HEK293 (cell line): ENCODE measurements at regions not wholly inside any gene's neighbourhood (a gene's known extent, or its start where the extent isn't known, plus 50 kb on each side); places are given as distances from the start of the nearest gene placed in this dataset.
A peak's percentile ranks its signal among the peaks of the same experiment; 100 is the strongest.

Source experiments
- CTCF ChIA-PET: fragments of 350-600 bp; formaldehyde crosslinking; extraction: SDS; loops from one replicate; lab custom pipeline; 2021; ENCODE audit warnings: antibody characterized with exemption; lab: Yijun Ruan, JAX
- POLR2A ChIA-PET: fragments of 300-600 bp; formaldehyde crosslinking; extraction: SDS; loops from one replicate; lab custom pipeline; 2020; ENCODE audit warnings: antibody characterized with exemption, inconsistent platforms; lab: Yijun Ruan, JAX
- H3K27ac ChIP-seq: fragments of 200-500 bp; sonication (Bioruptor generic); 2 replicates; pipeline ENCODE4 v1.5.1; 2014; ENCODE audit warnings: low read depth, low read length, control low read depth, inconsistent platforms; ENCODE audit errors: extremely low read depth
- H3K36me3 ChIP-seq, 2 experiments: fragments of 200-500 bp in 1 of 2; sonication (Bioruptor generic) in 1 of 2; 1 replicate in 1 of 2; 2 replicates in 1 of 2; pipeline ENCODE4 v1.5.1; 2014 to 2017; ENCODE audit warnings: inconsistent platforms in 2 of 2, low read length in 2 of 2; ENCODE audit not compliant: control insufficient read depth in 2 of 2, insufficient read depth in 1 of 2
- H3K4me1 ChIP-seq: fragments of 200-500 bp; sonication (Bioruptor generic); 2 replicates; pipeline ENCODE4 v1.5.1; 2014; ENCODE audit warnings: mild to moderate bottlenecking, low read length, inconsistent platforms; ENCODE audit not compliant: control insufficient read depth, insufficient read depth
- H3K4me3 ChIP-seq: 2 replicates; pipeline ENCODE4 v1.5.1; 2011; ENCODE audit warnings: low read depth, mild to moderate bottlenecking, control low read depth, low read length, moderate library complexity
- H3K9me3 ChIP-seq: fragments of 200-500 bp; sonication (Bioruptor generic); 2 replicates; pipeline ENCODE4 v1.5.1; 2014; ENCODE audit warnings: low read depth, low read length, inconsistent platforms; ENCODE audit not compliant: control insufficient read depth, insufficient read depth
- GLIS1 ChIP-seq: fragments of 450-650 bp; formaldehyde crosslinking; IDR thresholded peaks from 2 replicates; pipeline ENCODE4 v1.5.1; 2016; ENCODE audit warnings: missing biosample characterization, missing genetic modification characterization
- KLF1 ChIP-seq: fragments of 450-650 bp; formaldehyde crosslinking; IDR thresholded peaks from 2 replicates; pipeline ENCODE4 v1.5.1; 2016; ENCODE audit warnings: missing biosample characterization, missing genetic modification characterization
- RBAK ChIP-seq: fragments of 450-650 bp; formaldehyde crosslinking; IDR thresholded peaks from 2 replicates; pipeline ENCODE4 v1.5.1; 2016; ENCODE audit warnings: missing biosample characterization, missing genetic modification characterization
- REPIN1 ChIP-seq: fragments of 450-650 bp; formaldehyde crosslinking; IDR thresholded peaks from 2 replicates; pipeline ENCODE4 v1.5.1; 2017; ENCODE audit warnings: missing biosample characterization, missing genetic modification characterization, low read depth
- ZNF10 ChIP-seq: fragments of 450-650 bp; formaldehyde crosslinking; IDR thresholded peaks from 2 replicates; pipeline ENCODE4 v1.5.1; 2017; ENCODE audit warnings: missing biosample characterization, missing genetic modification characterization
- ZNF133 ChIP-seq: fragments of 450-650 bp; formaldehyde crosslinking; IDR thresholded peaks from 2 replicates; pipeline ENCODE4 v1.5.1; 2016; ENCODE audit warnings: missing biosample characterization, missing genetic modification characterization
- ZNF16 ChIP-seq: fragments of 450-650 bp; formaldehyde crosslinking; IDR thresholded peaks from 2 replicates; pipeline ENCODE4 v1.5.1; 2016; ENCODE audit warnings: low read depth, missing biosample characterization, missing genetic modification characterization
- ZNF350 ChIP-seq: fragments of 450-650 bp; formaldehyde crosslinking; IDR thresholded peaks from 2 replicates; pipeline ENCODE4 v1.5.0; 2017; ENCODE audit warnings: missing biosample characterization, mild to moderate bottlenecking, missing genetic modification characterization
- ZNF48 ChIP-seq: fragments of 450-650 bp; formaldehyde crosslinking; IDR thresholded peaks from 2 replicates; pipeline ENCODE4 v1.5.1; 2016; ENCODE audit warnings: missing biosample characterization, missing genetic modification characterization
- ZNF677 ChIP-seq: fragments of 450-650 bp; IDR thresholded peaks from 2 replicates; pipeline ENCODE4 v1.5.0; 2018; ENCODE audit warnings: missing biosample characterization, mild to moderate bottlenecking, missing genetic modification characterization, moderate library complexity
- ZSCAN30 ChIP-seq: fragments of 450-650 bp; IDR thresholded peaks from 2 replicates; pipeline ENCODE4 v1.5.1; 2018; ENCODE audit warnings: missing biosample characterization, mild to moderate bottlenecking, missing genetic modification characterization, moderate library complexity
- TF ChIP-seq, protein P1 (sequence below): fragments of 450-650 bp; formaldehyde crosslinking; IDR thresholded peaks from 2 replicates; pipeline ENCODE4 v1.5.1; 2016; ENCODE audit warnings: missing biosample characterization, missing genetic modification characterization, low read depth
- TF ChIP-seq, protein P2 (sequence below): fragments of 450-650 bp; formaldehyde crosslinking; IDR thresholded peaks from 2 replicates; pipeline ENCODE4 v1.5.1; 2016; ENCODE audit warnings: missing biosample characterization, missing genetic modification characterization
- TF ChIP-seq, protein P3 (sequence below): fragments of 450-650 bp; formaldehyde crosslinking; IDR thresholded peaks from 2 replicates; pipeline ENCODE4 v1.5.1; 2017; ENCODE audit warnings: missing biosample characterization, missing genetic modification characterization

DNA sequence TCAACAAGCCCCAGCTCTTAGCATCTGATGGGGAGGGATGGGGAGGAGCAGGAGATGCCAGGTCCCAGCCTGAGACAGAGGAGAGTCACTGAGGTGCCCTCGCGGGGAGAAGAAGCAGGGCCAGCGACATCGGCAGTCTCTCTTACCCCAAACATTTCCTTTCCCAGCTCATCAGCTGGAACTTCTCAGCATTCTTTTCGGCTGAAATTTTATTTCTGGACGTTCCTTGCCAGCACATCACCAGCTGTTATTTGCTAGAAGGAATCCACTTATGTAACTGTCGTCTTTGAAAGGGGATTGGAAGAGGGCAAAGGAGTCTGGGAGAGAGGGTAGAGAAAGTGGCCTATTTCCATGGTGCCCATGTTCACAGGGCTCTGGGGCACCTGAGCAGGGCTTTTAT lies 101.0 kb upstream of the SHH start (continued):
- TF ChIP-seq ZNF48 (tag by site-specific recombination) (no peak), ZNF10 (tag by site-specific recombination) (no peak), ZNF350 (tag by site-specific recombination) (no peak)
- TF ChIP-seq, protein P1, sequence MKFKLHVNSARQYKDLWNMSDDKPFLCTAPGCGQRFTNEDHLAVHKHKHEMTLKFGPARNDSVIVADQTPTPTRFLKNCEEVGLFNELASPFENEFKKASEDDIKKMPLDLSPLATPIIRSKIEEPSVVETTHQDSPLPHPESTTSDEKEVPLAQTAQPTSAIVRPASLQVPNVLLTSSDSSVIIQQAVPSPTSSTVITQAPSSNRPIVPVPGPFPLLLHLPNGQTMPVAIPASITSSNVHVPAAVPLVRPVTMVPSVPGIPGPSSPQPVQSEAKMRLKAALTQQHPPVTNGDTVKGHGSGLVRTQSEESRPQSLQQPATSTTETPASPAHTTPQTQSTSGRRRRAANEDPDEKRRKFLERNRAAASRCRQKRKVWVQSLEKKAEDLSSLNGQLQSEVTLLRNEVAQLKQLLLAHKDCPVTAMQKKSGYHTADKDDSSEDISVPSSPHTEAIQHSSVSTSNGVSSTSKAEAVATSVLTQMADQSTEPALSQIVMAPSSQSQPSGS (tag by site-specific recombination) = no peak

DNA sequence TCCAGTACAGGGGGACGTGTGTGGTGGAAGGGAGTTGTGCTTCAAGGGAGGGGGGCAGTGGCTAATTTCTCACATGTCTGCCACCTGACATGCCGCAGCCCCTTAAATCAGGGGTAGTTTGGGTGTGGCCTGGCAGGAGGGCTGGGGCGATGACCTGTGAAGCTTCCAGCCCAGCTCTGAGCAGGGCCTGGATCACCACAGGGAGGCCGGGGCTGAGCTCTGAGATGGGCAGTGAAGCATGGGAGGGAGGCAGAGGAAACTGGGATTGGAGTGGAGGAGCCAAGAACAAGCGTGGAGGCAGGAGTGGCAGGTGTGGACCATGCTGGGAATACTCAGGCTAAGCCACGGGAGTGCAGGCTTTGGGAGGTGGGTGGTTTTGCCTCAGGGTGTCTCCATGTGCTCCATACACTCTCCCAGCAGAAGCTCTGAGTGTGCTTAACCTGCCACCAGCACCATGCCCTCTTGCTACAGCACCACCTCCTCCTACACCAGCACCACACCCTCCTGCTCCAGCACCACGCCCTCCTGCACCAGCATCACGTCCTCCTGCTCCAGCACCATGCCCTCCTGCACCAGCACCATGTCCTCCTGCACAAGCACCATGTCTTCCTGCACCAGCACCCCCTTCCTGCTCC lies 99.3 kb upstream of the SHH start:
- Histone ChIP-seq H3K36me3 (no peaks in the 10 kb centered on the region), H3K9me3 (no peaks in the 10 kb centered on the region), H3K4me1 (no peaks in the 10 kb centered on the region), H3K4me3 (no peak overlapping the region), H3K27ac (no peak overlapping the region)
- ChIA-PET POLR2A (no interaction called here), CTCF (interaction anchor here (0.8 kb wide), 1 partner anchor 14 kb away, joined by 3 read pairs; no protein-coding TSS in a partner anchor)
- TF ChIP-seq REPIN1 (no peak), KLF1 (tag by site-specific recombination) (peak; percentile 84)

DNA sequence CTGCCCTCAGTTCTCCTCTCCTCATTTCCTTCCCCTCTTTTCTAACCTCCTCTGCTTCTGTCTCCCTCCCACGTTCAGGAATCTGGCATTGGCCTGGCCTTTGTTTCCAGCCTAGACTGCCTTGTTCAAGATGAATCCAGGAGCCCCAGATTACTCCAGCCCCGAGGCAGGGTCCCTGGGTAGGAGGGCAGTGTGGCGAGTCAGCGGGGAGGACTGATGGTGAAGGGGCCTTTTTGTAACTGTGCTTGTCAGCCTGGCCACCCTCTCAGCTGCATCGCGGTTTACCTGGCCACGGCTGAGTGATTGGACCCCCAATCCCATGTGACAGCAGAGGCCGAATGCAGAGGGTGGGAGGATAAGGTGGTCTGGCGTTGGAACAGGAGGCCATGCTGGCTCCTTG lies 96.1 kb upstream of the SHH start:
- TF ChIP-seq ZNF133 (no peak), ZNF677 (tag by site-specific recombination) (no peak), ZSCAN30 (no peak), RBAK (no peak), GLIS1 (no peak), ZNF16 (tag by site-specific recombination) (no peak)
- TF ChIP-seq, protein P2, sequence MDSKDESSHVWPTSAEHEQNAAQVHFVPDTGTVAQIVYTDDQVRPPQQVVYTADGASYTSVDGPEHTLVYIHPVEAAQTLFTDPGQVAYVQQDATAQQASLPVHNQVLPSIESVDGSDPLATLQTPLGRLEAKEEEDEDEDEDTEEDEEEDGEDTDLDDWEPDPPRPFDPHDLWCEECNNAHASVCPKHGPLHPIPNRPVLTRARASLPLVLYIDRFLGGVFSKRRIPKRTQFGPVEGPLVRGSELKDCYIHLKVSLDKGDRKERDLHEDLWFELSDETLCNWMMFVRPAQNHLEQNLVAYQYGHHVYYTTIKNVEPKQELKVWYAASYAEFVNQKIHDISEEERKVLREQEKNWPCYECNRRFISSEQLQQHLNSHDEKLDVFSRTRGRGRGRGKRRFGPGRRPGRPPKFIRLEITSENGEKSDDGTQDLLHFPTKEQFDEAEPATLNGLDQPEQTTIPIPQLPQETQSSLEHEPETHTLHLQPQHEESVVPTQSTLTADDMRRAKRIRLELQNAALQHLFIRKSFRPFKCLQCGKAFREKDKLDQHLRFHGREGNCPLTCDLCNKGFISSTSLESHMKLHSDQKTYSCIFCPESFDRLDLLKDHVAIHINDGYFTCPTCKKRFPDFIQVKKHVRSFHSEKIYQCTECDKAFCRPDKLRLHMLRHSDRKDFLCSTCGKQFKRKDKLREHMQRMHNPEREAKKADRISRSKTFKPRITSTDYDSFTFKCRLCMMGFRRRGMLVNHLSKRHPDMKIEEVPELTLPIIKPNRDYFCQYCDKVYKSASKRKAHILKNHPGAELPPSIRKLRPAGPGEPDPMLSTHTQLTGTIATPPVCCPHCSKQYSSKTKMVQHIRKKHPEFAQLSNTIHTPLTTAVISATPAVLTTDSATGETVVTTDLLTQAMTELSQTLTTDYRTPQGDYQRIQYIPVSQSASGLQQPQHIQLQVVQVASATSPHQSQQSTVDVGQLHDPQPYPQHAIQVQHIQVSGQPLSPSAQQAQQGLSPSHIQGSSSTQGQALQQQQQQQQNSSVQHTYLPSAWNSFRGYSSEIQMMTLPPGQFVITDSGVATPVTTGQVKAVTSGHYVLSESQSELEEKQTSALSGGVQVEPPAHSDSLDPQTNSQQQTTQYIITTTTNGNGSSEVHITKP = no peak
- TF ChIP-seq, protein P3, sequence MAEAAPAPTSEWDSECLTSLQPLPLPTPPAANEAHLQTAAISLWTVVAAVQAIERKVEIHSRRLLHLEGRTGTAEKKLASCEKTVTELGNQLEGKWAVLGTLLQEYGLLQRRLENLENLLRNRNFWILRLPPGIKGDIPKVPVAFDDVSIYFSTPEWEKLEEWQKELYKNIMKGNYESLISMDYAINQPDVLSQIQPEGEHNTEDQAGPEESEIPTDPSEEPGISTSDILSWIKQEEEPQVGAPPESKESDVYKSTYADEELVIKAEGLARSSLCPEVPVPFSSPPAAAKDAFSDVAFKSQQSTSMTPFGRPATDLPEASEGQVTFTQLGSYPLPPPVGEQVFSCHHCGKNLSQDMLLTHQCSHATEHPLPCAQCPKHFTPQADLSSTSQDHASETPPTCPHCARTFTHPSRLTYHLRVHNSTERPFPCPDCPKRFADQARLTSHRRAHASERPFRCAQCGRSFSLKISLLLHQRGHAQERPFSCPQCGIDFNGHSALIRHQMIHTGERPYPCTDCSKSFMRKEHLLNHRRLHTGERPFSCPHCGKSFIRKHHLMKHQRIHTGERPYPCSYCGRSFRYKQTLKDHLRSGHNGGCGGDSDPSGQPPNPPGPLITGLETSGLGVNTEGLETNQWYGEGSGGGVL (tag by site-specific recombination) = no peak
- TF ChIP-seq, all 188 proteins: peak for 0
- POLR2A ChIA-PET = no interaction called here
- H3K4me3 ChIP-seq = no peak overlapping the region
- CTCF ChIA-PET = interaction anchor here (0.6 kb wide), 1 partner anchor 24 kb away, joined by 3 read pairs; no protein-coding TSS in a partner anchor
- no peaks in the 10 kb centered on the region for H3K36me3 ChIP-seq
- no peaks in the 10 kb centered on the region for H3K9me3 ChIP-seq
- no peaks in the 10 kb centered on the region for H3K4me1 ChIP-seq
- H3K27ac ChIP-seq = no peak overlapping the region
